H1 (cell line): ENCODE measurements at regions not wholly inside any gene's neighbourhood (a gene's known extent, or its start where the extent isn't known, plus 50 kb on each side); places are given as distances from the start of the nearest gene placed in this dataset.

Experiments used
- CTCF ChIA-PET: fragments of 300-600 bp; sonication (Branson Sonifier 250); formaldehyde crosslinking; loops from one replicate; lab custom pipeline; 2021; ENCODE audit not compliant: partially characterized antibody; lab: Charles Lee
- POLR2A ChIA-PET: fragments of 300-600 bp; sonication (Branson Sonifier 250); formaldehyde crosslinking; loops from one replicate; lab custom pipeline; 2021; ENCODE audit warnings: inconsistent platforms; ENCODE audit not compliant: partially characterized antibody; lab: Charles Lee
- DNase-seq, 2 experiments: peaks; one replicate each; pipeline versions ENCODE4 v3.0.0 to v3.0.0-alpha.2; 2010 to 2022; ENCODE audit warnings: low spot score in 2 of 2, low read depth in 1 of 2, mixed read lengths in 1 of 2
- FAIRE-seq: peaks from 2 replicates; lab custom pipeline; 2011; peaks lifted over from hg19 to GRCh38; lab: Jason Lieb, UNC
- H2AFZ ChIP-seq: 2 replicates; pipeline ENCODE4 v1.8.1; 2012; ENCODE audit warnings: low read length, inconsistent platforms
- H2AK5ac ChIP-seq: 2 replicates; pipeline ENCODE4 v1.6.1; 2013; ENCODE audit warnings: low read depth, low read length
- H2BK120ac ChIP-seq: replicated peaks from 2 replicates; pipeline ENCODE3; 2013; ENCODE audit warnings: low read depth, low read length, inconsistent platforms
- H2BK12ac ChIP-seq: 2 replicates; pipeline ENCODE4 v1.6.1; 2013; ENCODE audit warnings: low read depth, low read length
- H2BK15ac ChIP-seq: 2 replicates; pipeline ENCODE4 v1.6.1; 2013; ENCODE audit warnings: low read length
- H2BK20ac ChIP-seq: 2 replicates; pipeline ENCODE4 v1.6.1; 2013; ENCODE audit warnings: low read length
- H2BK5ac ChIP-seq: 2 replicates; pipeline ENCODE4 v1.6.1; 2013; ENCODE audit warnings: low read depth, low read length
- H3K14ac ChIP-seq: 2 replicates; pipeline ENCODE4 v1.6.1; 2013; ENCODE audit warnings: inconsistent platforms; ENCODE audit not compliant: insufficient read length
- H3K18ac ChIP-seq: 2 replicates; pipeline ENCODE4 v1.6.1; 2013; ENCODE audit warnings: low read length; ENCODE audit errors: extremely low read depth
- H3K23ac ChIP-seq: 2 replicates; pipeline ENCODE4 v1.6.1; 2013; ENCODE audit warnings: inconsistent platforms; ENCODE audit not compliant: insufficient read length
- H3K23me2 ChIP-seq: 2 replicates; pipeline ENCODE4 v1.6.1; 2013; ENCODE audit warnings: low read depth, low read length
- H3K27ac ChIP-seq: 2 replicates; pipeline ENCODE4 v1.6.1; 2011; ENCODE audit warnings: low read depth, low read length, inconsistent platforms
- H3K27me3 ChIP-seq, 4 experiments: replicated peaks in 1 of 4; 1 replicate in 1 of 4; 2 replicates in 3 of 4; pipeline versions ENCODE4 v1.6.1 to v1.8.1; 2011 to 2013; ENCODE audit warnings: low read length in 3 of 4, mild to moderate bottlenecking in 3 of 4, inconsistent platforms in 2 of 4, mixed read lengths in 2 of 4, moderate library complexity in 1 of 4; ENCODE audit not compliant: control insufficient read depth in 3 of 4, insufficient read depth in 3 of 4; ENCODE audit errors: extremely low read depth in 1 of 4
- H3K36me3 ChIP-seq, 4 experiments: 2 replicates each; pipeline versions ENCODE4 v1.6.1 to v1.8.1; 2011 to 2013; ENCODE audit warnings: mild to moderate bottlenecking in 4 of 4, low read length in 3 of 4, moderate library complexity in 2 of 4, control low read depth in 1 of 4, inconsistent platforms in 1 of 4; ENCODE audit not compliant: insufficient read depth in 4 of 4, control insufficient read depth in 2 of 4
- H3K4ac ChIP-seq: replicated peaks from 2 replicates; pipeline ENCODE3; 2013; ENCODE audit warnings: low read length, low read depth, mixed read lengths, inconsistent platforms; ENCODE audit not compliant: insufficient read length
- H3K4me1 ChIP-seq, 4 experiments: replicated peaks in 1 of 4; 1 replicate in 1 of 4; 2 replicates in 3 of 4; pipeline versions ENCODE4 v1.6.1 to v1.8.1; 2011 to 2013; ENCODE audit warnings: low read length in 3 of 4, inconsistent platforms in 2 of 4, mixed read lengths in 1 of 4; ENCODE audit not compliant: insufficient read depth in 4 of 4, control insufficient read depth in 3 of 4
- H3K4me2 ChIP-seq, 2 experiments: 2 replicates each; pipeline versions ENCODE4 v1.6.1 to v1.8.1; 2011 to 2013; ENCODE audit warnings: low read depth in 2 of 2, low read length in 2 of 2, control low read depth in 1 of 2, inconsistent platforms in 1 of 2, mild to moderate bottlenecking in 1 of 2; ENCODE audit not compliant: insufficient read depth in 1 of 2
- H3K4me3 ChIP-seq, 4 experiments: fragments of 200-600, 300-600 bp in 1 of 4; sonication (generic), shearing (Covaris generic), sonication (Bioruptor Twin) in 1 of 4; 2 replicates each; pipeline versions ENCODE4 v1.5.1 to v1.8.1; 2011 to 2016; ENCODE audit warnings: low read length in 4 of 4, low read depth in 3 of 4, control low read depth in 2 of 4, inconsistent platforms in 2 of 4, mild to moderate bottlenecking in 2 of 4, mixed read lengths in 1 of 4, moderate library complexity in 1 of 4; ENCODE audit not compliant: insufficient read depth in 2 of 4; ENCODE audit errors: extremely low read depth in 1 of 4
- H3K56ac ChIP-seq: replicated peaks from 2 replicates; pipeline ENCODE3; 2013; ENCODE audit warnings: low read depth, mild to moderate bottlenecking, mixed read lengths, low read length, inconsistent platforms; ENCODE audit not compliant: insufficient read length
- H3K79me1 ChIP-seq: 2 replicates; pipeline ENCODE4 v1.6.1; 2013; ENCODE audit warnings: low read depth, low read length, control low read depth
- H3K79me2 ChIP-seq, 2 experiments: 2 replicates each; pipeline versions ENCODE4 v1.6.1 to v1.8.1; 2012 to 2013; ENCODE audit warnings: low read length in 2 of 2, mild to moderate bottlenecking in 2 of 2, inconsistent platforms in 1 of 2; ENCODE audit not compliant: insufficient read depth in 2 of 2, control insufficient read depth in 1 of 2
- H3K9ac ChIP-seq, 4 experiments: replicated peaks in 1 of 4; 1 replicate in 1 of 4; 2 replicates in 3 of 4; pipeline versions ENCODE4 v1.6.1 to v1.8.1; 2011 to 2013; ENCODE audit warnings: low read depth in 3 of 4, low read length in 3 of 4, control low read depth in 2 of 4, mild to moderate bottlenecking in 2 of 4, moderate library complexity in 2 of 4, inconsistent platforms in 1 of 4; ENCODE audit errors: extremely low read depth in 1 of 4
- H3K9me3 ChIP-seq, 2 experiments: 2 replicates each; pipeline versions ENCODE4 v1.6.1 to v1.8.1; 2012 to 2013; ENCODE audit warnings: mild to moderate bottlenecking in 2 of 2, moderate library complexity in 2 of 2, control low read depth in 1 of 2, inconsistent platforms in 1 of 2, low read depth in 1 of 2, low read length in 1 of 2, mixed read lengths in 1 of 2; ENCODE audit not compliant: insufficient read depth in 2 of 2
- H4K20me1 ChIP-seq, 2 experiments: replicated peaks in 1 of 2; 2 replicates each; pipeline versions ENCODE3 to v1.8.1; 2011 to 2013; ENCODE audit warnings: inconsistent platforms in 2 of 2, low read length in 2 of 2, mild to moderate bottlenecking in 1 of 2; ENCODE audit not compliant: insufficient read depth in 2 of 2, control insufficient read depth in 1 of 2
- H4K5ac ChIP-seq: 2 replicates; pipeline ENCODE4 v1.6.1; 2013; ENCODE audit warnings: low read length, low read depth, mixed read lengths, inconsistent platforms; ENCODE audit not compliant: insufficient read length
- H4K8ac ChIP-seq: 2 replicates; pipeline ENCODE4 v1.8.0; 2013; ENCODE audit warnings: mild to moderate bottlenecking, moderate library complexity, low read length, inconsistent platforms; ENCODE audit not compliant: insufficient read depth; ENCODE audit errors: extremely low read depth
- H4K91ac ChIP-seq: replicated peaks from 2 replicates; pipeline ENCODE3; 2013; ENCODE audit warnings: low read length, mixed read lengths, inconsistent platforms; ENCODE audit not compliant: insufficient read length
- ATF3 ChIP-seq: IDR thresholded peaks from 2 replicates; pipeline ENCODE4 v1.6.1; 2011; ENCODE audit warnings: low read depth, mild to moderate bottlenecking, low read length; ENCODE audit not compliant: insufficient read depth
- MAX ChIP-seq: IDR thresholded peaks from 2 replicates; pipeline ENCODE4 v1.6.1; 2012; ENCODE audit warnings: inconsistent platforms
- RFX5 ChIP-seq: IDR thresholded peaks from 2 replicates; pipeline ENCODE4 v1.6.1; 2011; ENCODE audit warnings: low read depth, low read length, improper control_type of control experiment, borderline replicate concordance
- YY1 ChIP-seq: IDR thresholded peaks from 2 replicates; pipeline ENCODE4 v1.6.1; 2011; ENCODE audit warnings: low read depth, mild to moderate bottlenecking, low read length
- WGBS, 2 experiments: shearing (Covaris generic) in 1 of 2; methylation state at CpG; one replicate each; pipeline versions ENCODE4 v1.1.6 to v1.1.7; 2013 to 2015; ENCODE audit warnings: low lambda C conversion rate in 2 of 2, mixed read lengths in 2 of 2, inconsistent platforms in 1 of 2, low coverage in 1 of 2, missing lambda C conversion rate in 1 of 2; ENCODE audit not compliant: insufficient replicate concordance in 2 of 2, insufficient coverage in 1 of 2, insufficient read length in 1 of 2; ENCODE audit errors: extremely low coverage in 1 of 2, missing lambda C conversion rate in 1 of 2; 5-methylcytosine and 5-hydroxymethylcytosine counted together

DNA sequence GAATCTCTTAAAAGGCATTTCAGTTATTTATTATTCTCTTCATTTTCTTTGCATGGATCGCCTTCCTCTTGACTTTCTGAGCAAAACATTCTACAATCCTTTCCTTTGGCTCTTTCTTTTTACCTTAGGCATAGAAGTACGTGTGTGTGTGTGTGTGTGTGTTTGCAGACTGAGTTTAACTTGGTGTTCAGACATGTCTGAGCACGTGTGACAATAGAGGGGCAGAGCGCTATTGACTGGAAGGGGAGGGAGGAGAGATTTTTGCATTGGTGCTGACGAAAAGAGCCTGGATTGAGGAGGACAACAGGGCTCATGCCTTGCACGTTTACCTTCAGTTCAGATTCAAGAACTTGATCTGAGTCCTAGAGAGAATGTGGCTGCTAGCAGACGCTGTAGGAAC is 129.8 kb downstream of the SEC23IP start:
- no peak overlapping the region for H3K23ac ChIP-seq
- no peak overlapping the region for H2BK120ac ChIP-seq
- no peaks in the 10 kb centered on the region for H3K79me2 ChIP-seq
- no peaks in the 10 kb centered on the region for H3K79me1 ChIP-seq
- FAIRE-seq (no peak), DNase-seq (no peak)
- no peak overlapping the region for H3K9ac ChIP-seq
- no peaks in the 10 kb centered on the region for H3K4me1 ChIP-seq
- no peak overlapping the region for H3K4ac ChIP-seq
- H3K23me2 ChIP-seq: no peaks in the 10 kb centered on the region
- H3K9me3 ChIP-seq: no peaks in the 10 kb centered on the region
- no peak overlapping the region for H3K56ac ChIP-seq
- no peaks in the 10 kb centered on the region for H4K20me1 ChIP-seq
- H2AFZ ChIP-seq: peak overlapping the region; percentile 67; the same call in 1 of the 2 replicates
- H3K4me3 ChIP-seq: no peak overlapping the region
- no peak overlapping the region for H2BK12ac ChIP-seq
- TF ChIP-seq MAX (no peak), YY1 (no peak), RFX5 (no peak), ATF3 (no peak)
- H3K27ac ChIP-seq: no peak overlapping the region
- no peak overlapping the region for H4K5ac ChIP-seq
- ChIA-PET POLR2A (no interaction called here), CTCF (interaction anchor here (1.0 kb wide), 1 partner anchor 47 kb away, joined by 3 read pairs; no protein-coding TSS in a partner anchor)
- H2BK5ac ChIP-seq: peak overlapping the region; percentile 10; the same call in 1 of the 2 replicates
- H3K4me2 ChIP-seq: no peak overlapping the region
- H3K18ac ChIP-seq: no peak overlapping the region
- no peak overlapping the region for H4K8ac ChIP-seq
- WGBS, 2 experiments: 77% methylated on average over 7 of the region's 7 CpGs; no CpG with 5 or more reads in 1 of the 2 experiments
- H3K36me3 ChIP-seq: no peaks in the 10 kb centered on the region
- H2BK20ac ChIP-seq: no peak overlapping the region
- no peak overlapping the region for H3K14ac ChIP-seq
- H3K27me3 ChIP-seq: no peaks in the 10 kb centered on the region
- H2BK15ac ChIP-seq: no peak overlapping the region
- H2AK5ac ChIP-seq: no peak overlapping the region
- H4K91ac ChIP-seq: no peak overlapping the region
